GM10266 (cell line): ENCODE measurements at regions not wholly inside any gene's neighbourhood (a gene's known extent, or its start where the extent isn't known, plus 50 kb on each side); places are given as distances from the start of the nearest gene placed in this dataset.

ENCODE experiments used
- DNase-seq: peaks from one replicate; pipeline ENCODE4 v3.0.0; 2012; ENCODE audit errors: extremely low spot score
- CTCF ChIP-seq: IDR thresholded peaks from 2 replicates; pipeline ENCODE4 v1.5.1; 2012; ENCODE audit warnings: mild to moderate bottlenecking, low read depth; ENCODE audit not compliant: control insufficient read depth, insufficient read depth; ENCODE audit errors: missing control alignments

GRCh38 chr18:22542406-22542835, 124.7 kb upstream of the CTAGE1 start:
- DNase-seq: no peak
- TF ChIP-seq CTCF: no peak

- TF ChIP-seq CTCF: no peak
- no peak for DNase-seq
Observed at GRCh38 chr18:22543769-22544168, 126.1 kb upstream of the CTAGE1 start.

- no peak for DNase-seq
- TF ChIP-seq CTCF: no peak
Observed at GRCh38 chr18:22544626-22545025, 126.9 kb upstream of the CTAGE1 start.

GRCh38 chr18:22545066-22545760, 127.5 kb upstream of the CTAGE1 start:
- TF ChIP-seq CTCF: no peak
- DNase-seq: no peak

GRCh38 chr18:22546905-22547570, 129.3 kb upstream of the CTAGE1 start:
- DNase-seq: no peak
- TF ChIP-seq CTCF: no peak

GRCh38 chr18:22547807-22548561, 130.3 kb upstream of the CTAGE1 start:
- no peak for TF ChIP-seq CTCF
- no peak for DNase-seq

GRCh38 chr18:22549260-22549937, 131.7 kb upstream of the CTAGE1 start:
- no peak for TF ChIP-seq CTCF
- DNase-seq: no peak
